HepG2 (cell line): ENCODE measurements at regions not wholly inside any gene's neighbourhood (a gene's known extent, or its start where the extent isn't known, plus 50 kb on each side); places are given as distances from the start of the nearest gene placed in this dataset.

ENCODE experiments used
- ATAC-seq: fragments of 200-7000 bp; cut with Tn5 transposase; 3 replicates; pipeline ENCODE4 v1.9.1; 2020; ENCODE audit warnings: mild to moderate bottlenecking, moderate library complexity
- BruUV-seq: library from RNA; stranded (reverse); fragments of 400-500 nt; replicated peaks from 2 replicates; lab custom pipeline; 2021; lab: Mats Ljungman, UMichigan
- CTCF ChIA-PET: fragments of 300-600 bp; formaldehyde crosslinking; extraction: SDS; loops from one replicate; lab custom pipeline; 2021; ENCODE audit warnings: low total read pairs, inconsistent platforms, low intra/inter-chr PET ratio; lab: Yijun Ruan, JAX
- POLR2A ChIA-PET: fragments of 350-600 bp; sonication (Branson Sonifier 250); formaldehyde crosslinking; loops from one replicate; lab custom pipeline; 2020; ENCODE audit warnings: antibody characterized with exemption, inconsistent platforms; lab: Yijun Ruan, JAX
- DNase-seq: peaks from one replicate; pipeline ENCODE4 v3.0.0-alpha.2; 2015; ENCODE audit warnings: low spot score
- FAIRE-seq: peaks from 3 replicates; lab custom pipeline; 2011; peaks lifted over from hg19 to GRCh38; lab: Jason Lieb, UNC
- H2AFZ ChIP-seq: one replicate; pipeline ENCODE4 v1.6.1; 2011; ENCODE audit warnings: low read length, inconsistent platforms
- H3K27ac ChIP-seq: fragments of 300-600 bp; 3 replicates; pipeline ENCODE4 v1.8.0; 2011; ENCODE audit warnings: mixed run types, mild to moderate bottlenecking, mixed read lengths, low read length, inconsistent platforms; ENCODE audit not compliant: insufficient read depth; ENCODE audit errors: extremely low read length
- H3K27me3 ChIP-seq, 2 experiments: fragments of 200-600 bp in 1 of 2; 2 replicates in 1 of 2; 3 replicates in 1 of 2; pipeline versions ENCODE4 v1.6.0 to v1.8.0; 2011; ENCODE audit warnings: low read length in 2 of 2, mild to moderate bottlenecking in 2 of 2, moderate library complexity in 2 of 2, inconsistent platforms in 1 of 2; ENCODE audit not compliant: insufficient read depth in 2 of 2, control insufficient read depth in 1 of 2
- H3K36me3 ChIP-seq, 2 experiments: fragments of 200-600 bp in 1 of 2; replicated peaks in 1 of 2; 2 replicates in 1 of 2; 3 replicates in 1 of 2; pipeline versions ENCODE4 v1.5.1 to v1.8.0; 2011; ENCODE audit warnings: low read length in 2 of 2, inconsistent platforms in 1 of 2; ENCODE audit not compliant: insufficient read depth in 2 of 2, control insufficient read depth in 1 of 2
- H3K4me1 ChIP-seq: 2 replicates; pipeline ENCODE4 v1.5.1; 2012; ENCODE audit warnings: low read length, inconsistent platforms; ENCODE audit not compliant: insufficient read depth
- H3K4me2 ChIP-seq: 2 replicates; pipeline ENCODE4 v1.6.0; 2011; ENCODE audit warnings: low read depth, low read length, inconsistent platforms
- H3K4me3 ChIP-seq, 3 experiments: fragments of 200-600 bp in 1 of 3; sonication (generic), shearing (Covaris generic) in 1 of 3; replicated peaks in 1 of 3; 2 replicates each; pipeline ENCODE4 v1.5.1; 2011 to 2016; ENCODE audit warnings: low read length in 3 of 3, inconsistent platforms in 2 of 3, low read depth in 2 of 3, mild to moderate bottlenecking in 2 of 3, control low read depth in 1 of 3, mixed read lengths in 1 of 3; ENCODE audit not compliant: insufficient read depth in 1 of 3
- H3K79me2 ChIP-seq: one replicate; pipeline ENCODE4 v1.6.1; 2011; ENCODE audit warnings: low read length, inconsistent platforms; ENCODE audit not compliant: insufficient read depth
- H3K9ac ChIP-seq: 2 replicates; pipeline ENCODE4 v1.6.0; 2011; ENCODE audit warnings: mild to moderate bottlenecking, low read depth, low read length, inconsistent platforms; ENCODE audit not compliant: insufficient read depth
- H3K9me3 ChIP-seq: 2 replicates; pipeline ENCODE4 v1.5.1; 2012; ENCODE audit warnings: mild to moderate bottlenecking, low read length
- H4K20me1 ChIP-seq: 2 replicates; pipeline ENCODE4 v1.6.0; 2011; ENCODE audit warnings: inconsistent platforms, mild to moderate bottlenecking, low read length, moderate library complexity; ENCODE audit not compliant: insufficient read depth
- CREB1 ChIP-seq, 2 experiments: fragments of 450-650 bp in 1 of 2; IDR thresholded peaks; 2 replicates each; pipeline ENCODE4 v1.6.1; 2016 to 2017; ENCODE audit warnings: control low read depth in 1 of 2, mild to moderate bottlenecking in 1 of 2, missing compliant biosample characterization in 1 of 2, missing genetic modification characterization in 1 of 2
- MBNL3 ChIP-seq: fragments of 250-450 bp; sonication (Bioruptor Pico); conservative IDR thresholded peaks from 2 replicates; pipeline ENCODE4 v1.8.0; 2022; ENCODE audit warnings: mild to moderate bottlenecking, inconsistent platforms
- RFX3 ChIP-seq: IDR thresholded peaks from 2 replicates; pipeline ENCODE4 v1.6.1; 2016; ENCODE audit warnings: missing biosample characterization, missing genetic modification reagents
- SALL1 ChIP-seq: sonication (generic); formaldehyde crosslinking; IDR thresholded peaks from 2 replicates; pipeline ENCODE4 v1.8.0; 2022; ENCODE audit warnings: mild to moderate bottlenecking, missing genetic modification reagents
- SMAD3 ChIP-seq: sonication (generic); formaldehyde crosslinking; IDR thresholded peaks from 2 replicates; pipeline ENCODE4 v1.4.0; 2020; ENCODE audit warnings: missing genetic modification reagents
- SNRNP70 ChIP-seq: fragments of 200-400 bp; formaldehyde crosslinking; IDR thresholded peaks from 2 replicates; pipeline ENCODE4 v1.6.1; 2017; ENCODE audit warnings: mild to moderate bottlenecking, low read depth, low read length, moderate library complexity
- STAT5B ChIP-seq: sonication (generic); formaldehyde crosslinking; IDR thresholded peaks from 2 replicates; pipeline ENCODE4 v1.4.0; 2020; ENCODE audit warnings: missing genetic modification reagents
- TCF7L2 ChIP-seq: IDR thresholded peaks from 2 replicates; pipeline ENCODE4 v1.6.1; 2011; ENCODE audit warnings: mild to moderate bottlenecking, low read depth, low read length, moderate library complexity
- ZFP82 ChIP-seq: sonication (generic); formaldehyde crosslinking; IDR thresholded peaks from 2 replicates; pipeline ENCODE4 v1.5.1; 2020; ENCODE audit warnings: mild to moderate bottlenecking, missing genetic modification reagents, borderline replicate concordance
- ZNF382 ChIP-seq: sonication (generic); formaldehyde crosslinking; IDR thresholded peaks from 2 replicates; pipeline ENCODE4 v1.5.0; 2020; ENCODE audit warnings: missing genetic modification reagents, mild to moderate bottlenecking, borderline replicate concordance
- ZNF598 ChIP-seq: sonication (generic); formaldehyde crosslinking; IDR thresholded peaks from 2 replicates; pipeline ENCODE4 v1.5.1; 2020; ENCODE audit warnings: mild to moderate bottlenecking, missing genetic modification reagents, borderline replicate concordance
- ZZZ3 ChIP-seq: sonication (generic); formaldehyde crosslinking; IDR thresholded peaks from 2 replicates; pipeline ENCODE4 v1.4.0; 2020; ENCODE audit warnings: missing genetic modification reagents, mild to moderate bottlenecking, borderline replicate concordance
- WGBS: methylation state at CpG from one replicate; pipeline ENCODE4 v1.1.6; 2017; ENCODE audit warnings: low lambda C conversion rate; 5-methylcytosine and 5-hydroxymethylcytosine counted together
- in situ Hi-C: cut with HindIII; loops from 2 replicates; pipeline ENCODE4 v1.10.0; 2017; ENCODE audit warnings: low pct_unique_long_range_greater_than_20kb; ENCODE audit not compliant: extremely low pct_ligation_motif_present
- intact Hi-C: fragments of 100-400 bp; cut with micrococcal nuclease; formaldehyde crosslinking; loops from one replicate; pipeline ENCODE4 v1.10.0; 2022; ENCODE audit not compliant: unreplicated experiment
- TF ChIP-seq, protein P1 (sequence below): sonication (generic); formaldehyde crosslinking; IDR thresholded peaks from 2 replicates; pipeline ENCODE4 v1.4.0; 2020; ENCODE audit warnings: missing genetic modification reagents; ENCODE audit errors: not compliant biosample characterization
- TF ChIP-seq, protein P2 (sequence below): sonication (generic); formaldehyde crosslinking; IDR thresholded peaks from 2 replicates; pipeline ENCODE4 v1.4.0; 2020; ENCODE audit warnings: mild to moderate bottlenecking, missing genetic modification reagents
- TF ChIP-seq, protein P3 (sequence below): sonication (generic); formaldehyde crosslinking; IDR thresholded peaks from 2 replicates; pipeline ENCODE4 v1.5.1; 2020; ENCODE audit warnings: missing genetic modification reagents, mild to moderate bottlenecking, borderline replicate concordance
- TF ChIP-seq, protein P4 (sequence below): sonication (generic); formaldehyde crosslinking; IDR thresholded peaks from 2 replicates; pipeline ENCODE4 v1.8.0; 2022; ENCODE audit warnings: mild to moderate bottlenecking, missing genetic modification reagents
- TF ChIP-seq, protein P5 (sequence below): sonication (generic); formaldehyde crosslinking; IDR thresholded peaks from 2 replicates; pipeline ENCODE4 v1.4.0; 2020; ENCODE audit warnings: low read depth, mild to moderate bottlenecking, missing genetic modification reagents
- TF ChIP-seq, protein P6 (sequence below): sonication (generic); formaldehyde crosslinking; IDR thresholded peaks from 2 replicates; pipeline ENCODE4 v1.4.0; 2020; ENCODE audit warnings: mild to moderate bottlenecking, missing genetic modification reagents
- TF ChIP-seq, protein P7 (sequence below): sonication (generic); formaldehyde crosslinking; IDR thresholded peaks from 2 replicates; pipeline ENCODE4 v1.5.0; 2020; ENCODE audit warnings: missing genetic modification reagents

DNA sequence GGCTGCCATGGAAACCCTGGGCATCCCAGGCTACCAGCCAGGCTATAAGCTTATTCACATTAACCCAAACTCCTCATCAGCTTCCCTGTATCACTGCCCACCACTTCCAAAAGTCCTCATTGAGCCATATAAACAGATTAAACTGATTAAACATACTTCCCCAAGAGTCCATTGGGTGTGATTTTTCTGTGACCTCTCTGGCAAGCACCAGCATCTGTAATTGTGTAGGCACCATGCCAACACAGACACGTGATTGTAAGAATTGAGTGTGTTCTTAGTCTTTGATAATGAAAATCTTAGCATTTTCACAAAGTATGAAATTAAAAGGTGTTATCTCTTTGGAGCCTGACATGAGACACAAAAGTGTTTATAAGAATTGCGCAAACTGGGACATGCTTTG, 679.3 kb downstream of the TYW1 start:
- FAIRE-seq = no peak
- BruUV-seq = no TSS peak
- WGBS = 12% methylated on average over 2 of the region's 2 CpGs
- H3K79me2 ChIP-seq = no peaks in the 10 kb centered on the region
- H3K4me1 ChIP-seq = no peaks in the 10 kb centered on the region
- no peak overlapping the region for H3K27ac ChIP-seq
- H2AFZ ChIP-seq = no peak overlapping the region
- ChIA-PET POLR2A (no interaction called here), CTCF (no interaction called here)
- no peaks in the 10 kb centered on the region for H3K27me3 ChIP-seq
- H3K9me3 ChIP-seq = peaks cover 16% of the 10 kb centered on the region
- intact Hi-C loops (no loop called here), in situ Hi-C loops (no loop called here)
- TF ChIP-seq, protein P1, sequence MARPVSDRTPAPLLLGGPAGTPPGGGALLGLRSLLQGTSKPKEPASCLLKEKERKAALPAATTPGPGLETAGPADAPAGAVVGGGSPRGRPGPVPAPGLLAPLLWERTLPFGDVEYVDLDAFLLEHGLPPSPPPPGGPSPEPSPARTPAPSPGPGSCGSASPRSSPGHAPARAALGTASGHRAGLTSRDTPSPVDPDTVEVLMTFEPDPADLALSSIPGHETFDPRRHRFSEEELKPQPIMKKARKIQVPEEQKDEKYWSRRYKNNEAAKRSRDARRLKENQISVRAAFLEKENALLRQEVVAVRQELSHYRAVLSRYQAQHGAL (CRISPR knock-in tag) = no peak
- no peak for TF ChIP-seq ZZZ3 (CRISPR knock-in tag)
- no peak for TF ChIP-seq CREB1 (IDR thresholded peaks at IDR 0.05)
- no peak for TF ChIP-seq CREB1 (CRISPR knock-in tag; IDR thresholded peaks at IDR 0.05)
- no peak for TF ChIP-seq SMAD3
- TF ChIP-seq, protein P2, sequence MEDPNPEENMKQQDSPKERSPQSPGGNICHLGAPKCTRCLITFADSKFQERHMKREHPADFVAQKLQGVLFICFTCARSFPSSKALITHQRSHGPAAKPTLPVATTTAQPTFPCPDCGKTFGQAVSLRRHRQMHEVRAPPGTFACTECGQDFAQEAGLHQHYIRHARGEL (CRISPR knock-in tag) = no peak
- TF ChIP-seq, protein P3, sequence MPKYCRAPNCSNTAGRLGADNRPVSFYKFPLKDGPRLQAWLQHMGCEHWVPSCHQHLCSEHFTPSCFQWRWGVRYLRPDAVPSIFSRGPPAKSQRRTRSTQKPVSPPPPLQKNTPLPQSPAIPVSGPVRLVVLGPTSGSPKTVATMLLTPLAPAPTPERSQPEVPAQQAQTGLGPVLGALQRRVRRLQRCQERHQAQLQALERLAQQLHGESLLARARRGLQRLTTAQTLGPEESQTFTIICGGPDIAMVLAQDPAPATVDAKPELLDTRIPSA (CRISPR knock-in tag) = no peak
- no peak for TF ChIP-seq ZNF598 (CRISPR knock-in tag)
- TF ChIP-seq MBNL3 (CRISPR knock-in tag) = no peak
- TF ChIP-seq, protein P4, sequence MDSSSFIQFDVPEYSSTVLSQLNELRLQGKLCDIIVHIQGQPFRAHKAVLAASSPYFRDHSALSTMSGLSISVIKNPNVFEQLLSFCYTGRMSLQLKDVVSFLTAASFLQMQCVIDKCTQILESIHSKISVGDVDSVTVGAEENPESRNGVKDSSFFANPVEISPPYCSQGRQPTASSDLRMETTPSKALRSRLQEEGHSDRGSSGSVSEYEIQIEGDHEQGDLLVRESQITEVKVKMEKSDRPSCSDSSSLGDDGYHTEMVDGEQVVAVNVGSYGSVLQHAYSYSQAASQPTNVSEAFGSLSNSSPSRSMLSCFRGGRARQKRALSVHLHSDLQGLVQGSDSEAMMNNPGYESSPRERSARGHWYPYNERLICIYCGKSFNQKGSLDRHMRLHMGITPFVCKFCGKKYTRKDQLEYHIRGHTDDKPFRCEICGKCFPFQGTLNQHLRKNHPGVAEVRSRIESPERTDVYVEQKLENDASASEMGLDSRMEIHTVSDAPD (CRISPR knock-in tag) = no peak
- no peak for TF ChIP-seq SNRNP70
- TF ChIP-seq RFX3 (CRISPR knock-in tag) = no peak
- TF ChIP-seq, protein P5, sequence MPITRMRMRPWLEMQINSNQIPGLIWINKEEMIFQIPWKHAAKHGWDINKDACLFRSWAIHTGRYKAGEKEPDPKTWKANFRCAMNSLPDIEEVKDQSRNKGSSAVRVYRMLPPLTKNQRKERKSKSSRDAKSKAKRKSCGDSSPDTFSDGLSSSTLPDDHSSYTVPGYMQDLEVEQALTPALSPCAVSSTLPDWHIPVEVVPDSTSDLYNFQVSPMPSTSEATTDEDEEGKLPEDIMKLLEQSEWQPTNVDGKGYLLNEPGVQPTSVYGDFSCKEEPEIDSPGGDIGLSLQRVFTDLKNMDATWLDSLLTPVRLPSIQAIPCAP (CRISPR knock-in tag) = no peak
- no peak for TF ChIP-seq ZFP82 (CRISPR knock-in tag)
- no peak for TF ChIP-seq SALL1 (CRISPR knock-in tag)
- no peak for TF ChIP-seq ZNF382 (CRISPR knock-in tag)
- TF ChIP-seq TCF7L2 = no peak
- TF ChIP-seq, protein P6, sequence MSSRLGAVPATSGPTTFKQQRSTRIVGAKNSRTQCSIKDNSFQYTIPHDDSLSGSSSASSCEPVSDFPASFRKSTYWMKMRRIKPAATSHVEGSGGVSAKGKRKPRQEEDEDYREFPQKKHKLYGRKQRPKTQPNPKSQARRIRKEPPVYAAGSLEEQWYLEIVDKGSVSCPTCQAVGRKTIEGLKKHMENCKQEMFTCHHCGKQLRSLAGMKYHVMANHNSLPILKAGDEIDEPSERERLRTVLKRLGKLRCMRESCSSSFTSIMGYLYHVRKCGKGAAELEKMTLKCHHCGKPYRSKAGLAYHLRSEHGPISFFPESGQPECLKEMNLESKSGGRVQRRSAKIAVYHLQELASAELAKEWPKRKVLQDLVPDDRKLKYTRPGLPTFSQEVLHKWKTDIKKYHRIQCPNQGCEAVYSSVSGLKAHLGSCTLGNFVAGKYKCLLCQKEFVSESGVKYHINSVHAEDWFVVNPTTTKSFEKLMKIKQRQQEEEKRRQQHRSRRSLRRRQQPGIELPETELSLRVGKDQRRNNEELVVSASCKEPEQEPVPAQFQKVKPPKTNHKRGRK (CRISPR knock-in tag) = no peak
- no peak for TF ChIP-seq STAT5B (CRISPR knock-in tag)
- TF ChIP-seq, protein P7, sequence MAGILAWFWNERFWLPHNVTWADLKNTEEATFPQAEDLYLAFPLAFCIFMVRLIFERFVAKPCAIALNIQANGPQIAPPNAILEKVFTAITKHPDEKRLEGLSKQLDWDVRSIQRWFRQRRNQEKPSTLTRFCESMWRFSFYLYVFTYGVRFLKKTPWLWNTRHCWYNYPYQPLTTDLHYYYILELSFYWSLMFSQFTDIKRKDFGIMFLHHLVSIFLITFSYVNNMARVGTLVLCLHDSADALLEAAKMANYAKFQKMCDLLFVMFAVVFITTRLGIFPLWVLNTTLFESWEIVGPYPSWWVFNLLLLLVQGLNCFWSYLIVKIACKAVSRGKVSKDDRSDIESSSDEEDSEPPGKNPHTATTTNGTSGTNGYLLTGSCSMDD (CRISPR knock-in tag) = no peak
- H3K4me3 ChIP-seq = no peak overlapping the region
- no peak for DNase-seq
- no peaks in the 10 kb centered on the region for H3K36me3 ChIP-seq
- no peak for ATAC-seq
- no peaks in the 10 kb centered on the region for H4K20me1 ChIP-seq
- no peak overlapping the region for H3K9ac ChIP-seq
- no peak overlapping the region for H3K4me2 ChIP-seq
